ENCODE measurements at regions not wholly inside any gene's neighbourhood (a gene's known extent, or its start where the extent isn't known, plus 50 kb on each side); places are given as distances from the start of the nearest gene placed in this dataset.
"Not testable (repeated sequence)": the region's sequence is repeated elsewhere in the genome, so short reads cannot be mapped to it uniquely, and the experiment has no call there.

DNA sequence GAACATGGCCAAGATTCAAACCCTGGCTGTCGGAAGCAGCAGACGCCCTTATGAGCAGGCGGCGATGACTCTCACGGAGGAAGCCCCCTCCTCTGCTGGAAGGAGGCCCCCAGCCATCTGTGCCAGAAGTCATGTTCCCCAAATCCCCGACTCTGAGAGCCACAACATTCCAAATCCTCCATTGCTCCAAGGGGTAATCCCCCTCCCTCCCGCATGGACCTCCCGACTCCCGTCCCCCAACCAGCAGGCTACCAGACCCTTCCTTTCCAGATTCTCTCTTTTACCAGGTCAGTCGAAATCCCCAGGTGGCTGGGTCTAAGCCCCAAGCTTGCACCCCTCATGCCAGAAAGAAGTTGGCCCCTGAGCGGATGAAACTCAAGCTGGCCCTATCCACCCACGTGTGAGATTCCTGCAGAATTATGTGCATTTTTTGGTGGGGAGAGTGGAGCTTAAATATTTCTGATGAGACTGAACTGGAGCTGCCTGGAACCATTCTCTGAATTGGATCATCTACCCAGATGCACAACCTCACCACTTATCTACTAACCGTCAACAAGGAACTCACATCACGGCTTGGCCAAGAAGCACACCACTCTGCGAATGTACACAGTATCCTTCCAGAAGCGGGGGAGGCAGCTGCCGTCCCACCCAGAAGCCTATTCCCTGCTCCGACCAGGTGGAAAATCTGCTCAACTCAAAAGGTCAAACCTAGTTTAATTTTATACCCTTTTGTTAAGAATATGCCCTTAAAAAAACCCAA lies 283.5 kb downstream of the C16orf95 start:
- DNase-seq (ENCODE audit: extremely low read depth, insufficient read length), result no peak
- TF ChIP-seq, protein P1, sequence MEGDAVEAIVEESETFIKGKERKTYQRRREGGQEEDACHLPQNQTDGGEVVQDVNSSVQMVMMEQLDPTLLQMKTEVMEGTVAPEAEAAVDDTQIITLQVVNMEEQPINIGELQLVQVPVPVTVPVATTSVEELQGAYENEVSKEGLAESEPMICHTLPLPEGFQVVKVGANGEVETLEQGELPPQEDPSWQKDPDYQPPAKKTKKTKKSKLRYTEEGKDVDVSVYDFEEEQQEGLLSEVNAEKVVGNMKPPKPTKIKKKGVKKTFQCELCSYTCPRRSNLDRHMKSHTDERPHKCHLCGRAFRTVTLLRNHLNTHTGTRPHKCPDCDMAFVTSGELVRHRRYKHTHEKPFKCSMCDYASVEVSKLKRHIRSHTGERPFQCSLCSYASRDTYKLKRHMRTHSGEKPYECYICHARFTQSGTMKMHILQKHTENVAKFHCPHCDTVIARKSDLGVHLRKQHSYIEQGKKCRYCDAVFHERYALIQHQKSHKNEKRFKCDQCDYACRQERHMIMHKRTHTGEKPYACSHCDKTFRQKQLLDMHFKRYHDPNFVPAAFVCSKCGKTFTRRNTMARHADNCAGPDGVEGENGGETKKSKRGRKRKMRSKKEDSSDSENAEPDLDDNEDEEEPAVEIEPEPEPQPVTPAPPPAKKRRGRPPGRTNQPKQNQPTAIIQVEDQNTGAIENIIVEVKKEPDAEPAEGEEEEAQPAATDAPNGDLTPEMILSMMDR (IDR thresholded peaks at IDR 0.05; ENCODE audit: insufficient read depth, low read length, poor library complexity, severe bottlenecking), result no peak
- no peak overlapping the region for H3K4me3 ChIP-seq (replicated peaks; ENCODE audit: low read depth, low read length)
- no peaks in the 10 kb centered on the region for H3K36me3 ChIP-seq (ENCODE audit: control insufficient read depth, insufficient read depth, low read length)
- no peaks in the 10 kb centered on the region; the same call in 1 of the 2 replicates for H3K27me3 ChIP-seq (replicated peaks; ENCODE audit: control insufficient read depth, insufficient read depth, low read length)

DNA sequence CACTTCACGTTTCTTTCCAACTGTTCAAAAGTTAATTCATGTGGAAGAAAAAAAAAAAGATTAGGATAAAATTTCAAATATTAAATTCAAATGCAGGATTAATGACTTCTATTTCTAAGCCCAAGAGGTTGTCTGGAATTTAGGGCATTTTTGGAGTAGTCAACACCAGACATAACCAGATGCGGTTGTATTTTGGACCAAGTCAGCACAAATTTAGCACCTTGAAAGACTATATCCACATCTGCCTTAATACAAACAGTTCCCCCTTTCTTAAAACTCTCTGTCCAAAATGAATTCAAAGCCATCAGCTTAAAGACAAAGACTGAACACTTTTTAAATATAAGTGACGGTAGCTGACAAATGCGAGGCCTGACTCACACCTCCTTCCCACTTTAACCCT lies 282.9 kb downstream of the C16orf95 start:
- no peak overlapping the region for H3K4me3 ChIP-seq (replicated peaks; ENCODE audit: low read depth, low read length)
- H3K36me3 ChIP-seq (ENCODE audit: control insufficient read depth, insufficient read depth, low read length), result no peaks in the 10 kb centered on the region
- TF ChIP-seq, protein P1 (IDR thresholded peaks at IDR 0.05; ENCODE audit: insufficient read depth, low read length, poor library complexity, severe bottlenecking), result no peak
- no peak for DNase-seq (ENCODE audit: extremely low read depth, insufficient read length)
- H3K27me3 ChIP-seq (replicated peaks; ENCODE audit: control insufficient read depth, insufficient read depth, low read length), result no peaks in the 10 kb centered on the region

DNA sequence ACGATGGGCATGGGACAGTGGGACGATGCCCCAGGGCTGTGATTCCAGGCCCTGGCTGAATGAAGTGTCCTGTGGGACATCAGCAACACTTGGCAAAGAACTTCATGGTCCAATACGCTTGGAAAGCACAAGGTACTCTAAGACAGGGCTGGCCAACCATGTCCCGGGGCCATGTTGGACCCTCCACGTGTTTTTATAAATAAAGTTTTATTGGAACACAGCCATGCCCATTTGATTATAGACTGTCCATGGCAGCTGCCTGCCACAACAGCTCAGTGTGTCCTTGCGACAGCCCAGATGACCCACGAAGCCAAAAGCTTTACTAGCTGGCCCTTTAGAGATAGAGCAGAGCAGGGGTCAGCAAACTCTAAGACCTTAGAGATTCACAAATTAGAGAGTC lies 282.1 kb downstream of the C16orf95 start:
- TF ChIP-seq, protein P1 (IDR thresholded peaks at IDR 0.05; ENCODE audit: insufficient read depth, low read length, poor library complexity, severe bottlenecking), result no peak
- no peaks in the 10 kb centered on the region for H3K36me3 ChIP-seq (ENCODE audit: control insufficient read depth, insufficient read depth, low read length)
- DNase-seq (ENCODE audit: extremely low read depth, insufficient read length), result no peak
- no peak overlapping the region for H3K4me3 ChIP-seq (replicated peaks; ENCODE audit: low read depth, low read length)
- no peaks in the 10 kb centered on the region for H3K27me3 ChIP-seq (replicated peaks; ENCODE audit: control insufficient read depth, insufficient read depth, low read length)

- Histone ChIP-seq H3K36me3 (ENCODE audit: control insufficient read depth, insufficient read depth, low read length) (no peaks in the 10 kb centered on the region), H3K27me3 (replicated peaks; ENCODE audit: control insufficient read depth, insufficient read depth, low read length) (no peaks in the 10 kb centered on the region), H3K4me3 (replicated peaks; ENCODE audit: low read depth, low read length) (no peak overlapping the region)
- TF ChIP-seq, protein P1 (IDR thresholded peaks at IDR 0.05; ENCODE audit: insufficient read depth, low read length, poor library complexity, severe bottlenecking), result no peak
- DNase-seq (ENCODE audit: extremely low read depth, insufficient read length), result no peak
Measured at GRCh38 chr16:87037012-87037411, 280.2 kb downstream of the C16orf95 start.

DNA sequence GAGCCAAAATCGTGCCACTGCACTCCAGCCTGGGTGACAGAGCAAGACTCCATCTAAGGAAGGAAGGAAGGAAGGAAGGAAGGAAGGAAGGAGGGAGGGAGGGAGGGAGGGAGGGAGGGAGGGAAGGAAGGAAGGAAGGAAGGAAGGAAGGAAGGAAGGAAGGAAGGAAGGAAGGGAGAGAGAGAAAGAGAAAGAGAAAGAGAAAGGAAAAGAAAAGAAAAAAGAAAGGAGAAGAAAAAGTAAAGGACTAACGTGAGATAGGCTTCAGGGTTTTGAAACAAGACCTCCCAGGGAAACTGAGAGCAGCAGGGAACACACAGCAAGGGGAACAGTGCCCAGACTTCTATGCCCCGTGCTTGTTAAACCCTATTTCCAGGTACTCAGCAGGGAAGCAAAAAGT lies 278.7 kb downstream of the C16orf95 start:
- not testable (repeated sequence) for H3K27me3 ChIP-seq (replicated peaks; ENCODE audit: control insufficient read depth, insufficient read depth, low read length); DNase-seq (ENCODE audit: extremely low read depth, insufficient read length); H3K4me3 ChIP-seq (replicated peaks; ENCODE audit: low read depth, low read length); H3K36me3 ChIP-seq (ENCODE audit: control insufficient read depth, insufficient read depth, low read length)

- Histone ChIP-seq H3K27me3 (replicated peaks; ENCODE audit: control insufficient read depth, insufficient read depth, low read length) (no peaks in the 10 kb centered on the region), H3K36me3 (ENCODE audit: control insufficient read depth, insufficient read depth, low read length) (no peaks in the 10 kb centered on the region), H3K4me3 (replicated peaks; ENCODE audit: low read depth, low read length) (no peak overlapping the region)
- DNase-seq (ENCODE audit: extremely low read depth, insufficient read length), result no peak
- TF ChIP-seq, protein P1 (IDR thresholded peaks at IDR 0.05; ENCODE audit: insufficient read depth, low read length, poor library complexity, severe bottlenecking), result no peak
Measured at GRCh38 chr16:87040169-87041117, 276.7 kb downstream of the C16orf95 start.

All from GM06990 (cell line).